ENCODE measurements at regions not wholly inside any gene's neighbourhood (a gene's known extent, or its start where the extent isn't known, plus 50 kb on each side); places are given as distances from the start of the nearest gene placed in this dataset.

DNA sequence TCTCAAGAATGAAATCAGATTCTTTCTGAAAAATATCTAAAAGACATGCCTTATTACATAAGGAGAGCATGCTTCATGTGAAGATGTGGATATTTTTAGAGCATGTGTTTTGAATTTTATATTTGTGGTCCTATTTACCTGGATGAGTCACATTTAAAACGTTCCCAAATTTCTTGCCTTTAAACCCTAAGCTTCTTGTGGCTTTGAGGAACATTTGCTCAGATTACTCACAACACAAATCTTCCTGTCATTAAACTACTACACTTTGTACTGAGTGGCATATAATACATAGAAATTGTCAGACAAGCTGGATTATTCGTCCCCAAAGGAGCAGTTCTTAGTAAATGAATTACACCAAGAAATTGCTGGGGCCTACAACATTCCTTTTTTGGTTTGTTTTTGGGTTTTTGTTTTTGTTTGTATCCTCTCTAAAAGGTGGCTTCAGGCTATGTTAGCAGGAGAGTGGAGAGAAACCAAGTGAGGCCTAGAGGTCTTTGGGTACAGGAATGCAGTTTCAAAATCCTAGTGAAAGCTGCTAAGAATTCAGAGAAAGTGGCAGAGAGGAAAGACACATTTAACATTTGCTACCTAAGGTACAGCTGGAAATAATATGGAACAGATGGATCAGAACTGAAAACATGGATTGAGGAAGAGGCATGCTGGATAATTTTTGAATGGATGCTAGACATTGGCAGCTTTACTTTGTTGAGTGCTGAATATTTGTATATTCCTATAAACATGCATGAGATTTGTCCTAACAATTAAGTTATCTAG, 128.1 kb downstream of the RPL22L1 start:
- H3K4me1 ChIP-seq: peaks cover 0 to 15% (median 8%) of the 10 kb centered on the region in 3 donors
- TF ChIP-seq POLR2A (IDR thresholded peaks at IDR 0.05) (no peak), CTCF (IDR thresholded peaks at IDR 0.05) (no peak)
- peak overlapping the region in 3 of 4 donors; percentile 38 to 77 (median 71) for H3K27ac ChIP-seq
- H3K36me3 ChIP-seq: no peaks in the 10 kb centered on the region
- H3K9me3 ChIP-seq: no peaks in the 10 kb centered on the region
- H3K27me3 ChIP-seq: no peaks in the 10 kb centered on the region
- no peak for DNase-seq
- 21 to 37% methylated on average over 2 of the region's 2 CpGs for WGBS, 2 donors
- no peak overlapping the region for H3K4me3 ChIP-seq
- intact Hi-C loops (cut with DNase I): no loop called here

DNA sequence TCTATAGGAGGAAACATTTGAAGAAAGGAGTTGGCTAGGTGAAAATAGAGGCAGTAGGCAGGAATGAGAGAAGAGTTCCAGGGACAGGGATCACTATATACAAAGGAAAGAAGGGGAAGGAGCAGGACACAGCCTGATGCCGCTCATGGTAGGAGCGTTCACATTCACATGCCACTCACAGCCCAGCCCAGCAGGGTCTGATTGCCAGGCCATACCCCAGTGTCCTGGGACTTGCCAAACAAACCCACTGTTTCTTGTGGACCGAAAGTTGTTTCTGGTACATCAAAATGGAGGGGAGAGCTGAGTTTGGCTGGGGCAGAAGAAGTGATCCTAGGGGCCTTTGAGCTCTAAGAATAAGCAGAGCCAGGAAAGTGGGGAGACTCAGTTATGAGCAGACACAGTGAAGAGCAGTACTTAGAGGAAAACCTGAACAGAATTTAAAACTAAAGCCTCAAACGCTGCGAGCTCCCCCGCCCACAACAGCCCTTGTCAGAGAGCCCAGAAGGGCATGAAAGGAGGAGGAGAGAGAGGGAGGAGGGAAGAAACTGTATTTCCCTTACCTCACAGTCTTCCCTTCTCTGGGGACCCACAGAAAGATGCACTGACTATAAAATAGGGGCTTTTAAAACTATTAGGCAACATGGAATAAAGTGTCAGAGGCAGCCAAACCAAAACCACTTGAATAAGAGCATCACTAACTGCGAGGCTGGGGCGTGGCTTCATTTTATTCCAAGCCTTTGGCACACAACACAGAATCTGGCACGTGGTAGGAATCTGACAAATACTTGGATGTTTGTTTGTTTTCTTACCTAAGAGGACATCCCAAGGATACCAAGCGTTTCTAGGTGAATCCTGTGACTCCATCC, 129.0 kb downstream of the RPL22L1 start:
- no peak for TF ChIP-seq CTCF (IDR thresholded peaks at IDR 0.05)
- no peak for TF ChIP-seq POLR2A (IDR thresholded peaks at IDR 0.05)
- Histone ChIP-seq H3K4me3 (no peak overlapping the region), H3K9me3 (no peaks in the 10 kb centered on the region), H3K4me1 (peaks cover 0 to 15% (median 8%) of the 10 kb centered on the region in 3 donors), H3K27me3 (no peaks in the 10 kb centered on the region), H3K27ac (peak overlapping the region; percentile 39 to 77 (median 69)), H3K36me3 (no peaks in the 10 kb centered on the region)
- intact Hi-C loops (cut with DNase I): no loop called here
- 35 to 44% methylated on average over 10 of the region's 10 CpGs for WGBS, 2 donors
- DNase-seq: no peak

- Histone ChIP-seq H3K27me3 (no peaks in the 10 kb centered on the region), H3K9me3 (no peaks in the 10 kb centered on the region), H3K4me3 (no peak overlapping the region), H3K36me3 (no peaks in the 10 kb centered on the region), H3K27ac (peak overlapping the region; percentile 39 to 77 (median 69)), H3K4me1 (peaks cover 0 to 15% (median 8%) of the 10 kb centered on the region in 3 donors)
- DNase-seq: no peak
- TF ChIP-seq POLR2A (IDR thresholded peaks at IDR 0.05): no peak
- WGBS, 2 donors: 81 to 84% methylated on average over 3 of the region's 3 CpGs
- intact Hi-C loops (cut with DNase I): no loop called here
Observed at GRCh38 chr3:170740285-170740684, 129.7 kb downstream of the RPL22L1 start.

GRCh38 chr3:170739410-170739809, 130.6 kb downstream of the RPL22L1 start:
- no peak for TF ChIP-seq POLR2A (IDR thresholded peaks at IDR 0.05)
- intact Hi-C loops (cut with DNase I): no loop called here
- DNase-seq: no peak

GRCh38 chr3:170738766-170739165, 131.2 kb downstream of the RPL22L1 start:
- intact Hi-C loops (cut with DNase I): no loop called here
- Histone ChIP-seq H3K27ac (no peak overlapping the region), H3K4me1 (peaks cover 0 to 15% (median 8%) of the 10 kb centered on the region in 3 donors), H3K9me3 (no peaks in the 10 kb centered on the region), H3K36me3 (no peaks in the 10 kb centered on the region), H3K27me3 (no peaks in the 10 kb centered on the region), H3K4me3 (no peak overlapping the region)
- 68 to 78% methylated on average over 3 of the region's 3 CpGs for WGBS, 2 donors
- no peak for TF ChIP-seq POLR2A (IDR thresholded peaks at IDR 0.05)
- no peak for TF ChIP-seq CTCF (IDR thresholded peaks at IDR 0.05)
- DNase-seq: no peak

More at GRCh38 chr3:170739410-170739809, 130.6 kb downstream of the RPL22L1 start:
- Histone ChIP-seq H3K27ac (no peak overlapping the region), H3K36me3 (no peaks in the 10 kb centered on the region), H3K4me1 (peaks cover 0 to 15% (median 8%) of the 10 kb centered on the region in 3 donors), H3K4me3 (no peak overlapping the region), H3K27me3 (no peaks in the 10 kb centered on the region), H3K9me3 (no peaks in the 10 kb centered on the region)
- WGBS, 2 donors: 72 to 86% methylated on average over 4 of the region's 4 CpGs

All from esophagus squamous epithelium (tissue), 5 donors.